ENCODE measurements at regions not wholly inside any gene's neighbourhood (a gene's known extent, or its start where the extent isn't known, plus 50 kb on each side); places are given as distances from the start of the nearest gene placed in this dataset.

DNA sequence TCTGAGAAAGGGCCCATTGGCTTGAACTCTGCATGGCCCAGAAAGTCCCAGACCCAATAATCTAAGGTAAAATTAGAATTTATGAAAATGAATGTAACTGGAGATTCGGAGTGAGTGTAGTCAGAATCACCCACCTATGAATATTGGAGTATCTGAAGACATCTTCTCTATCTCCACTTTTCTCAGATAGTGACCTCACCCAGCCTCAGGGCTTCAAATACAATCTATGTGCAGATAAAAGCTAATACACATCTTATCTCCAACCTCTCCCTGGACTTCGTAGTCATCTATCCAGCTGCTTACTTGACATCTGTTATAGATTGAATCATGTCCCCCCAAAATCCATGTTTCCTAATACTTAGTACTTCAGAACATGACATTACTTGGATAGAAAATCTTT lies 263.2 kb downstream of the RAD51AP2 start:
- no peak for TF ChIP-seq CTCF (IDR thresholded peaks at IDR 0.05; ENCODE audit: poor library complexity)
- no peak for TF ChIP-seq EZH2 (IDR thresholded peaks at IDR 0.05; ENCODE audit: borderline replicate concordance)
- TF ChIP-seq EZH2phosphoT487 (IDR thresholded peaks at IDR 0.05; ENCODE audit: low read depth, severe bottlenecking, unreplicated experiment) = no peak

Measured in hepatocyte (in vitro differentiated cells).